ENCODE measurements at regions not wholly inside any gene's neighbourhood (a gene's known extent, or its start where the extent isn't known, plus 50 kb on each side); places are given as distances from the start of the nearest gene placed in this dataset.

- no peak for DNase-seq (ENCODE audit: extremely low read depth, low read depth, low spot score)
Measured at GRCh38 chr2:180743401-180743800, 237.0 kb upstream of the UBE2E3 start.

- no peak for DNase-seq (ENCODE audit: extremely low read depth, low read depth, low spot score)
Measured at GRCh38 chr2:180742801-180743200, 237.6 kb upstream of the UBE2E3 start.

- DNase-seq (ENCODE audit: extremely low read depth, low read depth, low spot score) = no peak
Measured at GRCh38 chr2:180739070-180739469, 241.3 kb upstream of the UBE2E3 start.

GRCh38 chr2:180735799-180736198 is 244.6 kb upstream of the UBE2E3 start:
- no peak for DNase-seq (ENCODE audit: extremely low read depth, low read depth, low spot score)

- no peak for DNase-seq (ENCODE audit: extremely low read depth, low read depth, low spot score)
Measured at GRCh38 chr2:180734382-180734781, 246.0 kb upstream of the UBE2E3 start.

- DNase-seq (ENCODE audit: extremely low read depth, low read depth, low spot score) = no peak
Measured at GRCh38 chr2:180733330-180733729, 247.1 kb upstream of the UBE2E3 start.

- DNase-seq (ENCODE audit: extremely low read depth, low read depth, low spot score) = no peak
Measured at GRCh38 chr2:180732337-180732736, 248.1 kb upstream of the UBE2E3 start.

- no peak for DNase-seq (ENCODE audit: extremely low read depth, low read depth, low spot score)
Measured at GRCh38 chr2:180730976-180731375, 249.4 kb upstream of the UBE2E3 start.

- peak; percentile 41 for DNase-seq (ENCODE audit: extremely low read depth, low read depth, low spot score)
Measured at GRCh38 chr2:180728928-180729559, 251.4 kb upstream of the UBE2E3 start.

- DNase-seq (ENCODE audit: extremely low read depth, low read depth, low spot score) = no peak
Measured at GRCh38 chr2:180723712-180724111, 256.7 kb upstream of the UBE2E3 start.

GRCh38 chr2:180722551-180723239 is 257.7 kb upstream of the UBE2E3 start:
- no peak for DNase-seq (ENCODE audit: extremely low read depth, low read depth, low spot score)

- no peak for DNase-seq (ENCODE audit: extremely low read depth, low read depth, low spot score)
Measured at GRCh38 chr2:180720829-180721228, 259.6 kb upstream of the UBE2E3 start.

GRCh38 chr2:180717588-180717987 is 262.8 kb upstream of the UBE2E3 start:
- DNase-seq (ENCODE audit: extremely low read depth, low read depth, low spot score) = no peak

GRCh38 chr2:180716186-180717180 is 263.9 kb upstream of the UBE2E3 start:
- no peak for DNase-seq (ENCODE audit: extremely low read depth, low read depth, low spot score)

GRCh38 chr2:180715044-180715443 is 265.4 kb upstream of the UBE2E3 start:
- no peak for DNase-seq (ENCODE audit: extremely low read depth, low read depth, low spot score)

GRCh38 chr2:180709392-180710145 is 270.8 kb upstream of the UBE2E3 start:
- no peak for DNase-seq (ENCODE audit: extremely low read depth, low read depth, low spot score)

- peak; percentile 25 for DNase-seq (ENCODE audit: extremely low read depth, low read depth, low spot score)
Measured at GRCh38 chr2:180707884-180708205, 272.6 kb upstream of the UBE2E3 start.

GRCh38 chr2:180707175-180707883 is 273.1 kb upstream of the UBE2E3 start:
- no peak for DNase-seq (ENCODE audit: extremely low read depth, low read depth, low spot score)

GRCh38 chr2:180706694-180707093 is 273.7 kb upstream of the UBE2E3 start:
- no peak for DNase-seq (ENCODE audit: extremely low read depth, low read depth, low spot score)

- DNase-seq (ENCODE audit: extremely low read depth, low read depth, low spot score) = no peak
Measured at GRCh38 chr2:180705551-180705950, 274.9 kb upstream of the UBE2E3 start.
